ENCODE measurements at regions not wholly inside any gene's neighbourhood (a gene's known extent, or its start where the extent isn't known, plus 50 kb on each side); places are given as distances from the start of the nearest gene placed in this dataset.

- TF ChIP-seq, protein P1, sequence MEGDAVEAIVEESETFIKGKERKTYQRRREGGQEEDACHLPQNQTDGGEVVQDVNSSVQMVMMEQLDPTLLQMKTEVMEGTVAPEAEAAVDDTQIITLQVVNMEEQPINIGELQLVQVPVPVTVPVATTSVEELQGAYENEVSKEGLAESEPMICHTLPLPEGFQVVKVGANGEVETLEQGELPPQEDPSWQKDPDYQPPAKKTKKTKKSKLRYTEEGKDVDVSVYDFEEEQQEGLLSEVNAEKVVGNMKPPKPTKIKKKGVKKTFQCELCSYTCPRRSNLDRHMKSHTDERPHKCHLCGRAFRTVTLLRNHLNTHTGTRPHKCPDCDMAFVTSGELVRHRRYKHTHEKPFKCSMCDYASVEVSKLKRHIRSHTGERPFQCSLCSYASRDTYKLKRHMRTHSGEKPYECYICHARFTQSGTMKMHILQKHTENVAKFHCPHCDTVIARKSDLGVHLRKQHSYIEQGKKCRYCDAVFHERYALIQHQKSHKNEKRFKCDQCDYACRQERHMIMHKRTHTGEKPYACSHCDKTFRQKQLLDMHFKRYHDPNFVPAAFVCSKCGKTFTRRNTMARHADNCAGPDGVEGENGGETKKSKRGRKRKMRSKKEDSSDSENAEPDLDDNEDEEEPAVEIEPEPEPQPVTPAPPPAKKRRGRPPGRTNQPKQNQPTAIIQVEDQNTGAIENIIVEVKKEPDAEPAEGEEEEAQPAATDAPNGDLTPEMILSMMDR (IDR thresholded peaks at IDR 0.05), result no peak
- no peak for TF ChIP-seq POLR2A (IDR thresholded peaks at IDR 0.05)
These were observed 270.5 kb upstream of the PROK2 start for GRCh38 chr3:72055436-72055835.

Data from testis (tissue), 2 donors.